ENCODE measurements at regions not wholly inside any gene's neighbourhood (a gene's known extent, or its start where the extent isn't known, plus 50 kb on each side); places are given as distances from the start of the nearest gene placed in this dataset.

DNA sequence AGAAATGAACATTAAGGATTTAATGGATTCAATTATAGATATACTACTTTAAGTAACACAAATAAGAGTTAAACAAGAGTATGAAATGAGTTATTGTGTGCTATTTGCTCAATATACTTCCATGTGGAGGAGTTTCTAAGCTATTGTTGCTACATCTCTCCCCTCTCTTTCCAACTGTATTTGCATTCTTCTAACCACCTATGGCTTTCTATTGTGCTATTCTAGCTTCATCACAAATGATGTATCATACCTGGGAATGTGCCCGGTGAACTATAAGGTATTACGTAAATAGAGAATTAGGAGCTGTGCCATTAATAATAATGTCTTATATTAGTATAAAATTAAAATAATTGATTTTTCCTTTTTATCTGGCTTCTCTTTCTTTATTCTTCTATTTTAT, 87.1 kb upstream of the PLEKHG7 start:
- DNase-seq: no peak
- Mint-ChIP-seq H3K4me1 (ENCODE audit: low read depth, unreplicated experiment) (no peaks in the 10 kb centered on the region), H3K9me3 (ENCODE audit: unreplicated experiment) (peaks cover 3% of the 10 kb centered on the region), H3K36me3 (ENCODE audit: unreplicated experiment) (no peaks in the 10 kb centered on the region), H3K4me3 (ENCODE audit: unreplicated experiment) (no peak overlapping the region), H3K27me3 (ENCODE audit: unreplicated experiment) (no peaks in the 10 kb centered on the region), H3K27ac (ENCODE audit: unreplicated experiment) (no peak overlapping the region)
- TF ChIP-seq, protein P1, sequence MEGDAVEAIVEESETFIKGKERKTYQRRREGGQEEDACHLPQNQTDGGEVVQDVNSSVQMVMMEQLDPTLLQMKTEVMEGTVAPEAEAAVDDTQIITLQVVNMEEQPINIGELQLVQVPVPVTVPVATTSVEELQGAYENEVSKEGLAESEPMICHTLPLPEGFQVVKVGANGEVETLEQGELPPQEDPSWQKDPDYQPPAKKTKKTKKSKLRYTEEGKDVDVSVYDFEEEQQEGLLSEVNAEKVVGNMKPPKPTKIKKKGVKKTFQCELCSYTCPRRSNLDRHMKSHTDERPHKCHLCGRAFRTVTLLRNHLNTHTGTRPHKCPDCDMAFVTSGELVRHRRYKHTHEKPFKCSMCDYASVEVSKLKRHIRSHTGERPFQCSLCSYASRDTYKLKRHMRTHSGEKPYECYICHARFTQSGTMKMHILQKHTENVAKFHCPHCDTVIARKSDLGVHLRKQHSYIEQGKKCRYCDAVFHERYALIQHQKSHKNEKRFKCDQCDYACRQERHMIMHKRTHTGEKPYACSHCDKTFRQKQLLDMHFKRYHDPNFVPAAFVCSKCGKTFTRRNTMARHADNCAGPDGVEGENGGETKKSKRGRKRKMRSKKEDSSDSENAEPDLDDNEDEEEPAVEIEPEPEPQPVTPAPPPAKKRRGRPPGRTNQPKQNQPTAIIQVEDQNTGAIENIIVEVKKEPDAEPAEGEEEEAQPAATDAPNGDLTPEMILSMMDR (IDR thresholded peaks at IDR 0.05; ENCODE audit: partially characterized antibody, unreplicated experiment): no peak

DNA sequence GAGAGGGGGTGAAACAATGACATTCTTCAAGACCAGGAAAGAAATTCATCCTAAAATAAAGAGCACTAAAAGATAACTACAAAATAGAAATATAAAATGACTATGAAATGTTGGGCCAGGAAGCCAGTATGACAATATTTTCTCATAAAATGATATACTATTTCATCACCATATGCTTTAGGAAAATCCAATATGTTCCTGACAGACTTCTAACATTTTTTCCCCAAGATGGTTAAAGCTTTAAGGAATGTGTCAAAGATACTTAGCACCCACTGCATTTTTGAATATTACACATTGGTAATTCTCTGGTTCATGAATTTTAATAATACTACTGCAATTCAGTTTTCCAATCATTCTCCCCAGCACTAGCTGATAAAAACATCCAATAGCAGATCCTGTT, 87.7 kb upstream of the PLEKHG7 start:
- Mint-ChIP-seq H3K36me3 (ENCODE audit: unreplicated experiment) (no peaks in the 10 kb centered on the region), H3K4me1 (ENCODE audit: low read depth, unreplicated experiment) (no peaks in the 10 kb centered on the region), H3K9me3 (ENCODE audit: unreplicated experiment) (peaks cover 3% of the 10 kb centered on the region), H3K27ac (ENCODE audit: unreplicated experiment) (no peak overlapping the region), H3K4me3 (ENCODE audit: unreplicated experiment) (no peak overlapping the region), H3K27me3 (ENCODE audit: unreplicated experiment) (no peaks in the 10 kb centered on the region)
- DNase-seq: no peak
- TF ChIP-seq, protein P1 (IDR thresholded peaks at IDR 0.05; ENCODE audit: partially characterized antibody, unreplicated experiment): no peak

DNA sequence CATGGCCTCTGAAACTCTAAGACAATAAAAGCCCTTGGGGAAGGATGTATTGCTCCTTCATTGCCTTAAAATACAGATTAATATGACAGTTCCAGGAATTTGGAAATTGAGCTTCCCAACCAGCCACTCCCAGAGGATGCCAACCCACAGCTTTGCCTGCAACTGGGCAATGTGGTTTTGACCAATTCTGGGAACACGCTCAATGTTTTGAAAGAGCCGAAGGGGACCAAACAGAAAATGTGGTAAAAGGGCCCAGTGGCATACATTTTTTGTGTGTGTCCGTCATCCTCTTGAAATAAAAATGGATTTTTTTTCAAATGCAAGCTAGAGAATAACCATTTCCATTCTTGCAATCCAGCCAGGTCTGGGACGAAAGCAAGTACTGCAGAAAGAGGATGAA, 88.3 kb upstream of the PLEKHG7 start:
- peaks cover 3% of the 10 kb centered on the region for H3K9me3 Mint-ChIP-seq (ENCODE audit: unreplicated experiment)
- H3K36me3 Mint-ChIP-seq (ENCODE audit: unreplicated experiment): no peaks in the 10 kb centered on the region
- no peak overlapping the region for H3K27ac Mint-ChIP-seq (ENCODE audit: unreplicated experiment)
- H3K4me3 Mint-ChIP-seq (ENCODE audit: unreplicated experiment): no peak overlapping the region
- no peaks in the 10 kb centered on the region for H3K4me1 Mint-ChIP-seq (ENCODE audit: low read depth, unreplicated experiment)
- DNase-seq: no peak
- no peaks in the 10 kb centered on the region for H3K27me3 Mint-ChIP-seq (ENCODE audit: unreplicated experiment)
- TF ChIP-seq, protein P1 (IDR thresholded peaks at IDR 0.05; ENCODE audit: partially characterized antibody, unreplicated experiment): no peak

DNA sequence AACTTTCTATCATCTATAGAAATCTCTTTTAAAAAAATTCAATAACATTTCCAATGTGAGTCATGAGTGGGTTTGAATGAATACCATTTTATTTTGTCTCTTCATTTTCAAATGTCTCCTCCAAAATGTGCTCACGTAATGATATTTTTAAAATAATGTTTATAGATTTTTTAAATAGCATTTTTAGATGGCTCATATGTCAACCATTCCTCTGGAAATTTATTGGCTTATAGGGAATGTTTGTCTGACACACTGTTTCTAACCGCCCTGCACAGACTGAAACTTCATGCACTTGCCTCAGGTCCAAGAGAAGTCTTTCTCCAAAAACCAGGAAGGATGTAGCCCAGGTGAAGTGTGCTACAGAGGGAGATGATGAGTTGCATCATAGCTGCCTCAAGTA, 88.8 kb upstream of the PLEKHG7 start:
- Mint-ChIP-seq H3K27ac (ENCODE audit: unreplicated experiment) (no peak overlapping the region), H3K36me3 (ENCODE audit: unreplicated experiment) (no peaks in the 10 kb centered on the region), H3K4me1 (ENCODE audit: low read depth, unreplicated experiment) (no peaks in the 10 kb centered on the region), H3K9me3 (ENCODE audit: unreplicated experiment) (peaks cover 3% of the 10 kb centered on the region), H3K27me3 (ENCODE audit: unreplicated experiment) (no peaks in the 10 kb centered on the region), H3K4me3 (ENCODE audit: unreplicated experiment) (no peak overlapping the region)
- TF ChIP-seq, protein P1 (IDR thresholded peaks at IDR 0.05; ENCODE audit: partially characterized antibody, unreplicated experiment): no peak
- no peak for DNase-seq

DNA sequence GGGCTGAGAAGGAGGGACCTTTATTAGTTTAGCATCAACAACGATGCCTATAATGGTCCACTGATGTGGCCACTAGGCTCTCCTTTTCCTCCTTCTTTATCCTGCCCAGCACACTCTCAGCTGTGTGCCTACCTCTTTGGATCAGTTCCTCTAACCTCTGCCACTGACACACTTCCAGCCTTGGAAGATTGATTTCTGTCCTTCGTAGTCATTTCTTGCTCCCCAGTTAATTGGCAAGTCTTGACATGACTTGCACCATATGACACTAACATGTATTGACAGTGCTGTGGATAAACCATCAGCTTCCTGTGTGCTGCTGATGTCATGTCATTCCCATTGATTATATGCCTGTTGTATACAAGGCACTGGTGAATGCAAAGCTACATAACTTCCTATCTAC, 90.2 kb upstream of the PLEKHG7 start:
- TF ChIP-seq, protein P1 (IDR thresholded peaks at IDR 0.05; ENCODE audit: partially characterized antibody, unreplicated experiment): no peak
- Mint-ChIP-seq H3K27ac (ENCODE audit: unreplicated experiment) (no peak overlapping the region), H3K4me3 (ENCODE audit: unreplicated experiment) (no peak overlapping the region), H3K36me3 (ENCODE audit: unreplicated experiment) (no peaks in the 10 kb centered on the region), H3K9me3 (ENCODE audit: unreplicated experiment) (peaks cover 3% of the 10 kb centered on the region), H3K27me3 (ENCODE audit: unreplicated experiment) (peaks cover 2% of the 10 kb centered on the region), H3K4me1 (ENCODE audit: low read depth, unreplicated experiment) (peaks cover 9% of the 10 kb centered on the region)
- no peak for DNase-seq
